Activated T-helper 17 cell treated with anti-CD3 and anti-CD28 coated beads, Interleukin-2, amount 50 U/mL, for 72 hours (primary cell): ENCODE measurements at regions not wholly inside any gene's neighbourhood (a gene's known extent, or its start where the extent isn't known, plus 50 kb on each side); places are given as distances from the start of the nearest gene placed in this dataset.

Source experiments
- ATAC-seq: fragments of 150-1000 bp; cut with Tn5 transposase; replicated peaks from 2 replicates; pipeline ENCODE4 v1.10.0; 2021; ENCODE audit warnings: mild to moderate bottlenecking, moderate library complexity
- H3K27ac Mint-ChIP-seq: one replicate; pipeline ENCODE4 v1.8.0; 2022; ENCODE audit warnings: mixed read lengths
- H3K27me3 Mint-ChIP-seq: one replicate; pipeline ENCODE4 v1.8.0; 2022; ENCODE audit warnings: mixed read lengths
- H3K36me3 Mint-ChIP-seq: one replicate; pipeline ENCODE4 v1.8.0; 2022; ENCODE audit warnings: low read depth, mild to moderate bottlenecking, mixed read lengths
- H3K4me1 Mint-ChIP-seq: one replicate; pipeline ENCODE4 v1.8.0; 2022; ENCODE audit warnings: mixed read lengths
- H3K4me3 Mint-ChIP-seq: one replicate; pipeline ENCODE4 v1.8.0; 2022; ENCODE audit warnings: mild to moderate bottlenecking, mixed read lengths
- H3K9me3 Mint-ChIP-seq: one replicate; pipeline ENCODE4 v1.8.0; 2022; ENCODE audit warnings: mixed read lengths

DNA sequence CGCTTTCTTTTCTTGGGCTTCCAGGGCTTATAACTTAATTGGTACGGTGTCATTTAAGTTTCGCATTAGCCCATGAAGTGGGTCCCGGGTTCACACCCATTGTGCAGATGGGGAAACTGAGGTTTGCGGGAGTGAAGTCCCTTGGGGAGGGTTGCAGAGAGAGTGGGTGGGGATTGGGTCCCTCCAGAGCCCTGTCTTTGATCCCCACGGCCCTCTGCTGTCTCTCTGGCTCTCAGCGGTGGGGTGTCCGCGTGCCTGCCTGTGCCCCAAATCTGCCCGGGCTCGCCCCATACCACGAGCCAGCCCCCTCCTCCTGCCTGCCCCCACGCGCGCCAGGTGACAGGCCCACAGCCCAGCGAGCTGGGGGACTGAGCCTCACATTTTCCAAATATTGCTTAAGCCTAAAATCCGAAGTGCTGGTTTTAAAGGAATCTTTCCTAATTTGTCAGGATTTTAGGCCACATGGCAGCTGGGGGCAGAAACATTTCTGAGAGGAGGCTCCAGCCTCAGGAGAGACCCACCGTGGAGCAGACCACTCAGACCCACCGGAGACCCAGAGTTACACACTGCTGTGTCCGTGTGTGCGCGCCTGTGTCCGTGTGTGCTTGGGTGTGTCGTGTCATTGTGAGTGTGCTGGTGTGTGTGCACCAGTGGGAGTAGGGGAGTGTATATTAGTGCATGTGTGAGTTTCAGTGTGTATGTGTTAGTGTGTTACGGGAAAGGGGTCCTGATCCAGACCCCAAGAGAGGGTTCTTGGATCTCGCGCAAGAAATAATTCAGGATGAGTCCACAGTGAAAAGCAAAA, 159.5 kb upstream of the IER5L start:
- H3K36me3 Mint-ChIP-seq: no peaks in the 10 kb centered on the region
- H3K27ac Mint-ChIP-seq: no peak overlapping the region
- peaks cover 5% of the 10 kb centered on the region for H3K4me1 Mint-ChIP-seq
- H3K4me3 Mint-ChIP-seq: peak overlapping the region; percentile 78
- H3K9me3 Mint-ChIP-seq: no peaks in the 10 kb centered on the region
- H3K27me3 Mint-ChIP-seq: peaks cover 3% of the 10 kb centered on the region
- no peak for ATAC-seq

DNA sequence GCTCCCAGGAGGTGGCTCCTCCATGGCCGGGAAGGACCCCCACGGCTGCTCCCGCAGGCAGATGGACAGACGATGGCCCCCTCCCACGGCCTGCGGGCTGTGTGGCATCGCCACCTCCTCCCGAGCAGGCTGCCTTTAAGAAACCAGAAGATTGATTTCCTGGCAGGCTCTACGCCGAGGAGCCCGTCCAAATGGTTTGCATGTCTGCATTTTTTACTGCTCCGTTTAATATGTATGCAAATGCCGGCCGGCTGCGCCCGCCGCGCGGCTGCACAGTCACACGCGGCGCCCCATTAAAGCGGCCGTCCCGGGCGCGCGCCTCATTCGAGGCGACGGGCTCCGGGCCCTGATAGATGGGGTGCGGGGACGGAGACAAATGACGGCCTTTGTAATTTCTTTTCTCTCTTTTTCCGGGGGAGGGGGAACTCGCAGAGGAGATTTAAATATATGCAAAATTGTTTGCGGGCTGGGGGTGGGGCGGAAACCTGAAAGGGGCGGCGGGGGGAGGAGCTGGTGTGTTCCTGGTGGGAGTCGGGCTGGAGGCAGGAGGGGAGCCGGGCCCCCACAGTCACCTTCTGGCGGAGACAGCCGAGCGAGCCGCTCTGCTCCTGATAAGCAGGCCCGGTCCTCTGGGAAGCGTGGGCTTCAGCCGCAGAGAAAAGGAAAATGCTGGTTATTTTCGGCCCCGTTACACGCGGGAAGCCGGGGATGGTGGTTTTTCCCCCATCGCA, 158.7 kb upstream of the IER5L start:
- no peaks in the 10 kb centered on the region for H3K36me3 Mint-ChIP-seq
- H3K4me3 Mint-ChIP-seq: peak overlapping the region; percentile 78
- ATAC-seq: peak; percentile 71
- H3K27ac Mint-ChIP-seq: no peak overlapping the region
- peaks cover 3% of the 10 kb centered on the region for H3K27me3 Mint-ChIP-seq
- H3K4me1 Mint-ChIP-seq: peaks cover 5% of the 10 kb centered on the region
- no peaks in the 10 kb centered on the region for H3K9me3 Mint-ChIP-seq

DNA sequence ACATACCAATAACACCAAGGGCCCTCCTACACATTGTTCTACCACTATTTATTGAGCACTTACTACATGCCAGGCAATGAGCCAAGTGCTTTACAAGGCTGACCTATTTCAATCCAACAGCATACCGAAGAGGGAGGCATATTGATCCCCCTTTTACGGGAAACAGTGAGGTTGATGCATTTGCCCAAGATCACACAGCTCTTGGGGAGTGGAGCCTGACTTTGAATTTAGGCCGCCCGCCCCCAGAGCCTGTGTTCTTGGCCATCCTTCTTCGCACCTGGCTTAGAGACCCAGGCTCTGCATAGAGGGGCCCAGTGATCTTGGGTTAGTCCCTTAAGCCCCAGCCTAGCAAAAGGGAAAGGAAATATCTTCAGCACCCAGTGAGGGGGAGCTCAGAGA, 158.1 kb upstream of the IER5L start:
- H3K27me3 Mint-ChIP-seq: peaks cover 3% of the 10 kb centered on the region
- peaks cover 1% of the 10 kb centered on the region for H3K9me3 Mint-ChIP-seq
- no peak overlapping the region for H3K27ac Mint-ChIP-seq
- H3K36me3 Mint-ChIP-seq: no peaks in the 10 kb centered on the region
- peaks cover 5% of the 10 kb centered on the region for H3K4me1 Mint-ChIP-seq
- peak overlapping the region; percentile 78 for H3K4me3 Mint-ChIP-seq
- no peak for ATAC-seq

DNA sequence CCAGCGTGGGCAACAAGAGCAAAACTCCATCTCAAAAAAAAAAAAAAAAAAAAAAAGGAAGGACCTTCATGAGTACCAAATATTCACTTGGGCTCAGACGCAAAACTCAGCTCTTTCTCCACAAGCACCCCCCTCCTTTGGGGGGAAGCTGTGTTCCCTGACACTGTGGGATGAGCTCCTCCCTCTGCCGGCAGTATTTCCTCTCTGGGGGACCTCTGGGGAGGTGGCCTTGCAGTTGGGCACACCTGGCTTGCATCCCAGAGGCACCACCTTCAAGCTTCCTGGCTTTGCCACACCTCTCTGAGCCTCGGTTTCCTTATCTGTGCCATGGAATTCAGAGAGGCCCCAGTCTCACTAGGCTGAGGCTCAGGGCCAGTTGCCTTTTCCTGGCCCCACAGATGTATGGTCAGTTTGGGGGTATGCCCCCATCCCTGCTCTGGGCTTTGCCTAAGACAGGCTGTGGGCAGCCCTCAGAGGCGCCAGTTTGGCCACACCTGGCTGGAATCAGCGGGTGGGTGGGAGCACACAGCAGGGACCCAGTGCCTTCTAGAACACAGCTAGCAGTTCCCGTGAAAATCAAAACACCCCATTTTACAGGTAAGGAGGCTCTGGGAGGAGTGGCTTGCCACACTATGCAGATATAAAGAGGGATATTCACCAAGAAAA, 157.5 kb upstream of the IER5L start:
- Mint-ChIP-seq H3K4me3 (peak overlapping the region; percentile 78), H3K4me1 (peaks cover 5% of the 10 kb centered on the region), H3K27me3 (peaks cover 3% of the 10 kb centered on the region), H3K27ac (no peak overlapping the region), H3K36me3 (no peaks in the 10 kb centered on the region), H3K9me3 (peaks cover 5% of the 10 kb centered on the region)
- no peak for ATAC-seq

DNA sequence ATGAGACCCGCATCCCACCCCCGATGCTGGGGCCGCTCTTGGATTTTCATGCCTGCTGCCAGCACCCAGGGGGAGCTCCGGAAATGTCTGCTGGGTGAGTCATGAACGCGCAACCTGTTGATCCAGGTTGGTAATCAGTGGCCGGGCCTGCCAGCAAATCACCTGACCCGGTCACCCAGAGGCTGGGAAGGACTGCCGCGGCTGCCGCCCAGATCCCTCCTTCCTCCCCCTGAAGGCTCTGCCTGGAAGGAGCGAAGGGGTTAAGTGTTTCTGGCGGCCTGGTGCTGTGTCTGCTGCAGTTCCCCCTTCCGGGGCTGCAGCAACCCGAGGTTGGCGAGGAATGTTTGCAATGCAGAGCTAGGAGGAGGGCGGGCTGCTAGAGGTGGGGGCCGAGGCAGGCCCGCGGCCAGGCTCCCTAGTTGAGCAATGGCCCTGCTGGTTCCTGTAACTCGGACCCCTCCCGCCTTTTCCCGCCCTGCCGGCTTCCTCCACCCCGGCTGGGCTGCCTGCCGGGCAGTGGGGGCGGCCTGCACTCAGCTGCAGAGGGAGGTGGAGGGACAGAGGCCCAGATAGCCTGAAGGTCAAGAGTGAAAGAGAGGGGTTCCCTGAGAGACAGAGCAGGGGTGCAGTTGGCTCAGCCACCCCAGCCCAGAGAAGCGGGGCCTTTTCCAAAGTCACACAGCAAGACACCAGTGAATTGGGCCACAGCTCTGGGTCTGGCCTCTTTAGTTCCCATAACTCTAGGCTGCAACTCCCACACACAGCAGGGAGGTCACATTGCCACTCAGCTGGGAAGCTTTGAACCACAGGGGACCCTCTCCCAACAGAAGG, 156.3 kb upstream of the IER5L start:
- Mint-ChIP-seq H3K27ac (no peak overlapping the region), H3K27me3 (peaks cover 3% of the 10 kb centered on the region), H3K4me3 (peak overlapping the region; percentile 20), H3K4me1 (peaks cover 5% of the 10 kb centered on the region), H3K36me3 (no peaks in the 10 kb centered on the region), H3K9me3 (peaks cover 5% of the 10 kb centered on the region)
- peak; percentile 30 for ATAC-seq

DNA sequence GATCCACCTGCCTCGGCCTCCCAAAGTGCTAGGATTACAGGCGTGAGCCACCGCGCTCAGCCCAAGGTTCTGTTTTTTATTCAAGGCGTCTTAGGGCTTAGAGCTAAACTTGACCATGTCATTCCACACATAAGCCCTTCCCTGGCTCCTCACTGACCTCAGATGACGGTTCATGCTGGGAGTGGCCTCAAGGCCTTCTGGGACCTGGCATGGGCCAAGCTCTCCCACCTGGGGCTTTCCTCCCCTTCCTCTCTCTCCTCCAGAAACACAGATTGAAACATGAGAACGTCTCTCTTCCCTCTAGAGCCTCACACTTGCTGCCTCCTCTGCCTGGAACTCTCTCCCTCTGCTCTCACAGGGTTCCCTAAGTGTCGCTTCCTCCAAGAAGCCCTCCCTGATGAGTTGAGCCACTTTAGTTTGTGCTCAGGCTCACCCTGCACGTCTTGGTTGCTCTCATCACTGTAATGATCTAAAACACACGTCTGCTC, 155.6 kb upstream of the IER5L start:
- H3K27me3 Mint-ChIP-seq: peaks cover 3% of the 10 kb centered on the region
- no peaks in the 10 kb centered on the region for H3K36me3 Mint-ChIP-seq
- H3K4me3 Mint-ChIP-seq: peak overlapping the region; percentile 20
- no peak for ATAC-seq
- H3K4me1 Mint-ChIP-seq: peaks cover 5% of the 10 kb centered on the region
- H3K27ac Mint-ChIP-seq: no peak overlapping the region
- peaks cover 5% of the 10 kb centered on the region for H3K9me3 Mint-ChIP-seq

DNA sequence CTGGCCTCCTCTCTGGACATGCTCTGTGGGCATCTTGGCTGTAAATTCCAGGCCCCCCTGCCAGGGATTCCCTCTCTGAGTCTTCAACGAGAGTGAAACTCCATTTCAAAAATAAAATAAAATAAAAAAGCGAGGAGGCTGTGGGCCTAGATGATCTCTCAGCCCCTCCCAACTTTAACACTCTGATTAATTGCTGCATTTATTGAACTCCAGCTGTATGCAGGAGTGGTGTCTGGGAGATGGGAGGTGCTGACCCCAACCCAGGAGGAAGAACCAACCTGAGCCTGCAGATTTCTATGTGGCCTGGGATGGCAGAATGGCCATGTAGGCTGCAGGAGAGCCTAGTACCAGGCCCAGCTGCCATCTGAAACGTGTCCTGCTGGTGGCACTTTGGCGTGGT, 154.5 kb upstream of the IER5L start:
- Mint-ChIP-seq H3K4me1 (peaks cover 5% of the 10 kb centered on the region), H3K4me3 (no peak overlapping the region), H3K27me3 (peaks cover 3% of the 10 kb centered on the region), H3K27ac (no peak overlapping the region), H3K9me3 (peaks cover 5% of the 10 kb centered on the region), H3K36me3 (no peaks in the 10 kb centered on the region)
- ATAC-seq: no peak

DNA sequence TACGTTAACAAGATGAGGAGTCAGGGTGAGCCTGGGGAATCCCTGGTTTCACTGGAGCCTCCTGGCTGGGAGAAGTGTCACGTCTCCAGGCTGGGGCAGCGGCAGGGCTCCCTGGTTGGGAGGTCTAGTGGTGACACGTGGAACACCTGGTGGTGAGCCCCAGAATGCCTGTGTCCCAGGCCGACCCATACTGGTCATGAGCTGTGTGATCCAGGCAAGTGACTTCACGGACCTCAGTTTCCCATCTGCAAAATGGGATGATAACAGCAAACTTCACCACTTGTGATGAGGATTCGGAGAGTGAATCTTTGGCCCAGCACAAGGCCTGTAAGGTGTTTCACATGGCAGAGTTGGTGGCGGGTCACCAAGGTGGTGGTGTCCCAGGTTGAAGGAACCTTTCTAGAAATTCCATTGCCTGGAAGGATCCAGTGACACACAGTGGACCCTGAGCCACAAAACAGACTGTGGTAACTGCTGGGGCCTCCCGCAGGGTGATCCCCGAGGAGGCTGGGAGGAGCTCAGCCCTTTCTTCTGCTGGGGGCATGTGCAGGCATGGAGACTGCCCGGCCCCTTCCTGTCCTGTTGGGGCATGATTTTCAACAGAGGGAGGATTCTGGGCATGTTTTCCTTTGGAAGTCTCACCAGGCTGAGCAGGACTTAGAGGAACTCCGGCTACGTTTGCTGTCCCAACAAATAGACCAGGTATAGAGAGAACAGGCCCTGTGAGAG, 153.9 kb upstream of the IER5L start:
- Mint-ChIP-seq H3K36me3 (no peaks in the 10 kb centered on the region), H3K27ac (no peak overlapping the region)

DNA sequence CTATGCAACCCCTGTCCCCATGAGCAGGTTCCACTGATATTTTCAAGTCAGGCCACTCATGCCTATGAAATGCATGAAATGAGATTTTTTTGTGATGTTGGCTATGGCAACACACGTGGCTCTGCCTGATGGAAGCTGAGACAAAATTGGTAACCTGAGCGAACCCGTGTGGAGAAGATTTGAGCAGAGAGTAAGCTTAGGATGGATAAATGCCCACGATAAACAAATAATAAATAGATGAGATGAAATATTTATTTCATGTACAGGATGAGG, 153.4 kb upstream of the IER5L start:
- no peak overlapping the region for H3K27ac Mint-ChIP-seq
- peaks cover 5% of the 10 kb centered on the region for H3K9me3 Mint-ChIP-seq
- ATAC-seq: no peak

More for the DNA sequence above, 153.9 kb upstream of the IER5L start:
- H3K4me1 Mint-ChIP-seq: peaks cover 5% of the 10 kb centered on the region
- no peak overlapping the region for H3K4me3 Mint-ChIP-seq
- H3K27me3 Mint-ChIP-seq: peaks cover 3% of the 10 kb centered on the region
- ATAC-seq: no peak
- H3K9me3 Mint-ChIP-seq: peaks cover 5% of the 10 kb centered on the region

DNA sequence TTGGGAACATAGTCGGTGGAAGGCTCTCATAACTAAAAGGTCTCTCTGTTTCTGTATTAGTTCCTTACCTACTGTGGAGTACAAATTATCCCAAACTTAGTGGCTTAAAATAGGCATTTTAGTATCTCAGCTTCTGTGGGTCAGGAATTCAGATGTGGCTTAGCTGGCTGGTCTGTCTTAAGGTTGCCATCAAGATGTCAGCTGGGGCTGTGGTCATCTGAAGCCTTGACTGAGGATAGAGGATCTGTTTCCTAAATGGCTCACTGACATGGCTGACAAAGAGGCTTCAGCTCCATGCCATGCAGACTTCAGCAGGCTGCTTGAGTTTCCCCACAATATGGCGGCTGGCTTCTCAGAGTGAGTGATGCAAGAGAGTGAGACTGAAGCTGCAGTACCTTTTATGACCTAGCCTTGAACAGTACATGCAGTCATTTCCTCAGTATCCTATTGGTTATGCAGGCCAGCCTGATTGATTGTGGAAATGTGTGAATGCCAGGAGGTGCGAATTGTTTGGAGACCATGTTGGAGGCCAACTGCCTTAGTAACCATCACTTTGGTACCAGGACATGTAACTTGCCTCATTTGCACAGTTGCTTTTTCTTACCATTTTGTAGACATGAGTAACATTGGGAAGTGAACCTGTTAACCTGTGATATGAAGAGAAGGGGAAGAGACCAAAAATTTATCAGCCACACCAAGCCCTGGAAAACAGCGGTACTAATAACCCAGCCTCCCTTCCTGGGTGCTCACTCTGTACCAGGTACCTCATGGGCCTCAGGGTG, 152.8 kb upstream of the IER5L start:
- no peaks in the 10 kb centered on the region for H3K36me3 Mint-ChIP-seq
- peaks cover 3% of the 10 kb centered on the region for H3K27me3 Mint-ChIP-seq
- H3K9me3 Mint-ChIP-seq: peaks cover 5% of the 10 kb centered on the region
- no peak overlapping the region for H3K4me3 Mint-ChIP-seq
- ATAC-seq: no peak
- H3K27ac Mint-ChIP-seq: no peak overlapping the region
- H3K4me1 Mint-ChIP-seq: peaks cover 5% of the 10 kb centered on the region

More for the DNA sequence above, 153.4 kb upstream of the IER5L start:
- peaks cover 5% of the 10 kb centered on the region for H3K4me1 Mint-ChIP-seq
- peaks cover 3% of the 10 kb centered on the region for H3K27me3 Mint-ChIP-seq
- no peak overlapping the region for H3K4me3 Mint-ChIP-seq
- no peaks in the 10 kb centered on the region for H3K36me3 Mint-ChIP-seq

DNA sequence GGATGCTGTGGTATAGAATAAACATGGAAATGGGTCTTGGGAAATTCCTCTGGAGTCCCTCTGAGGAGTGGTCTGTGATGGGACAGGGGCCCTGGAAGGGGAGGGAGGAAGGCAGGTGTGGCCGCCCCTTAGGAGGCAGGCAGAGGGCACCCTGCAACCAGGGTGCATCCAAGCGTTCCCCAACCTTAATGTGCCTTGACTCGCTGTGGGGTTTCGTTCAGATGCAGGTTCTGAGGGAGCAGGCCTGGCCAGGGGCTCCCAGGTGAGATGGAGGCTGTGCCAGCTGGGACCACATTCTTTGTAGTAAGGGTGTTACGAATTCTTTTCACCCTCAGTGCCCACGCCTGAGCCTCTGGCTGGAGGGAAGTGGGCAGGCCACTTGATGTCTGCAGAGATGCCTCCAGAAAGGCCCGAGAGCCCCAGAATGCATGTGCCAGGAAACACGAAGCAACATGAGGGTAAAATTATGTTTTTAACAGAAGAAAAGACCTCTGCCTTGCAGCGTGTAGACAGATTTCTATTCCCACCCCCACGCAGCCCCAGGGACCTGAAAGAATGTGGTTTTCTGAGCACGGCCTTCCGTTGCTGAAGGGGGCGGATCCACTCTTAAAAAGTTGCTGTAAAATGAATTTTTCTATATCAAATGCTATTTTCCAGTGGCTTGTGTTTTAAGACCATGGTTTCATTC, 150.4 kb upstream of the IER5L start:
- Mint-ChIP-seq H3K9me3 (peaks cover 5% of the 10 kb centered on the region), H3K27ac (no peak overlapping the region), H3K4me3 (peak overlapping the region; percentile 3), H3K36me3 (no peaks in the 10 kb centered on the region), H3K27me3 (no peaks in the 10 kb centered on the region), H3K4me1 (no peaks in the 10 kb centered on the region)
- ATAC-seq: peak; percentile 52

DNA sequence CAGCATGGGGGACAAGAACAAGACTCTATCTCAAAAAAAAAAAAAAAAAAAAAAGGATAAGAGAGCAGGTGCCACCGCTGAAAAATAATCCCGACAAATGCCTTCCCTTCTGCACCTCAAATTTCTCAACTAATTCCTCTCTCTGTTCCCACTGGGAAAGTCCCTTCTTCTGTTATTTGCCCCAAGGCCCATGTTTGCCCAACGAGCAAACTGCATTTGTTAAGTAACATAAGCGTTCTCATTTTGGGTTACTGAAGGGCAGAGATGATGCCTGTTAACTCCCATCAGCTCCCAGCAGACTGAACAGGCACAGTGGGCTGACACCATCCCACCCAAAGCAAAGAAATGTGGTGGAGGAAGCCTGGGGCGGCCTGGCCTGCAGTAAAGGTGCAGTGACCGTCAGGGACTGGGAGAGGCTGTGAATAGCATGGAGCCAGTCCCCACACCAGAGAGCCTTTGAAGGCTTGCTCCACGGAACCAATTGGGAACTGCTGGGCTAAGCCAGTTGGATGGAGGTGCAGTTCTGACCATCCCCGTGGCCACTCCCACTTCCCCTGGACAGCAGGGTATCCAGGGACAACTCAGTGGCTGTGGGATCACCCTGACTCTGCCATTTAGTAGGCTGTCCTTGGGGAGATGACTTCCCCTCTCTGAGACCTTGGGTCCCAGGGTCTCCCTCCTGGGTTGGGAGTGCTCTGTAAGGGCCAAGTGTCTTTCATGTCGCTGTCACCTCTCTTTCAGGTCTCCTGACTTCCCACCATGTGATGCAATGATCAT, 149.7 kb upstream of the IER5L start:
- no peak for ATAC-seq
- no peaks in the 10 kb centered on the region for H3K4me1 Mint-ChIP-seq
- no peaks in the 10 kb centered on the region for H3K27me3 Mint-ChIP-seq
- no peaks in the 10 kb centered on the region for H3K36me3 Mint-ChIP-seq
- H3K9me3 Mint-ChIP-seq: peaks cover 5% of the 10 kb centered on the region
- H3K27ac Mint-ChIP-seq: no peak overlapping the region
- peak overlapping the region; percentile 3 for H3K4me3 Mint-ChIP-seq
